SU-DHL-6 (cell line): ENCODE measurements at regions not wholly inside any gene's neighbourhood (a gene's known extent, or its start where the extent isn't known, plus 50 kb on each side); places are given as distances from the start of the nearest gene placed in this dataset.

ENCODE experiments used
- H2AFZ ChIP-seq: fragments of 200-600 bp; sonication (generic); 2 replicates; pipeline ENCODE4 v1.6.1; 2014; ENCODE audit warnings: low read depth, mild to moderate bottlenecking, moderate library complexity, mixed read lengths, antibody characterized with exemption, low read length; ENCODE audit not compliant: severe bottlenecking
- H3F3A ChIP-seq: fragments of 200-600 bp; shearing (Covaris generic); 2 replicates; pipeline ENCODE4 v1.6.0; 2016; ENCODE audit warnings: antibody characterized with exemption, mild to moderate bottlenecking; ENCODE audit not compliant: insufficient read depth
- H3K27ac ChIP-seq: fragments of 200-600 bp; sonication (generic); 2 replicates; pipeline ENCODE4 v1.5.1; 2016; ENCODE audit warnings: low read depth, mild to moderate bottlenecking, low read length, moderate library complexity, mixed read lengths
- H3K27me3 ChIP-seq: fragments of 200-600 bp; sonication (generic), shearing (Covaris generic); 2 replicates; pipeline ENCODE4 v1.6.0; 2014; ENCODE audit warnings: mild to moderate bottlenecking, low read length
- H3K36me3 ChIP-seq: fragments of 200-600 bp; sonication (generic); 2 replicates; pipeline ENCODE4 v1.6.1; 2014; ENCODE audit warnings: mild to moderate bottlenecking, low read length, mixed read lengths
- H3K4me2 ChIP-seq: fragments of 300-600, 200-600 bp; shearing (Covaris generic), sonication (generic); 2 replicates; pipeline ENCODE4 v1.6.0; 2014; ENCODE audit warnings: low read length, low read depth, mild to moderate bottlenecking; ENCODE audit not compliant: poor library complexity, severe bottlenecking
- H3K4me3 ChIP-seq: fragments of 200-600 bp; sonication (generic); 2 replicates; pipeline ENCODE4 v1.5.1; 2014; ENCODE audit warnings: antibody characterized with exemption, low read length, mild to moderate bottlenecking, mixed read lengths; ENCODE audit not compliant: insufficient read depth, poor library complexity, severe bottlenecking
- H3K79me2 ChIP-seq: fragments of 200-600 bp; sonication (generic); 2 replicates; pipeline ENCODE4 v1.6.1; 2014; ENCODE audit warnings: mild to moderate bottlenecking, low read length, moderate library complexity; ENCODE audit not compliant: insufficient read depth
- H3K9ac ChIP-seq: fragments of 200-600 bp; sonication (generic); 2 replicates; pipeline ENCODE4 v1.7.0; 2014; ENCODE audit warnings: mild to moderate bottlenecking, low read length
- H3K9me2 ChIP-seq: fragments of 200-600 bp; sonication (generic); replicated peaks from 2 replicates; pipeline ENCODE4 v1.6.1; 2014; ENCODE audit warnings: low read length; ENCODE audit not compliant: insufficient read depth
- H3K9me3 ChIP-seq: fragments of 200-600 bp; sonication (generic); 2 replicates; pipeline ENCODE4 v1.6.1; 2014; ENCODE audit warnings: low read length, mixed read lengths; ENCODE audit not compliant: insufficient read depth
- H4K20me1 ChIP-seq: fragments of 200-600 bp; sonication (generic); 2 replicates; pipeline ENCODE4 v1.6.1; 2014; ENCODE audit warnings: low read depth, mild to moderate bottlenecking, antibody characterized with exemption, low read length, moderate library complexity, mixed read lengths
- CTCF ChIP-seq: fragments of 200-600 bp; sonication (generic); IDR thresholded peaks from one replicate; pipeline ENCODE4 v1.5.1; 2017; ENCODE audit warnings: antibody characterized with exemption, mild to moderate bottlenecking, low read length, moderate library complexity; ENCODE audit not compliant: insufficient read depth, poor library complexity, severe bottlenecking
- EZH2phosphoT487 ChIP-seq: fragments of 200-600 bp; sonication (generic), shearing (Covaris generic); conservative IDR thresholded peaks from 2 replicates; pipeline ENCODE4 v1.6.1; 2018; ENCODE audit warnings: mild to moderate bottlenecking, antibody characterized with exemption, low read length, moderate library complexity, mixed read lengths

GRCh38 chr14:88934351-88934806 lies 109.9 kb downstream of the TTC8 start:
- Histone ChIP-seq H3K79me2 (no peaks in the 10 kb centered on the region), H4K20me1 (no peaks in the 10 kb centered on the region), H3K9ac (no peak overlapping the region), H3K9me3 (no peaks in the 10 kb centered on the region), H3F3A (no peaks in the 10 kb centered on the region), H3K9me2 (no peaks in the 10 kb centered on the region), H3K4me2 (no peak overlapping the region), H3K27ac (no peak overlapping the region), H3K27me3 (no peaks in the 10 kb centered on the region), H3K36me3 (no peaks in the 10 kb centered on the region), H2AFZ (no peak overlapping the region), H3K4me3 (no peak overlapping the region)
- no peak for TF ChIP-seq EZH2phosphoT487
- TF ChIP-seq CTCF: no peak

- Histone ChIP-seq H3K79me2 (no peaks in the 10 kb centered on the region), H3K4me3 (no peak overlapping the region), H3K27ac (no peak overlapping the region), H3F3A (no peaks in the 10 kb centered on the region), H3K4me2 (no peak overlapping the region), H4K20me1 (no peaks in the 10 kb centered on the region), H3K36me3 (no peaks in the 10 kb centered on the region), H3K9me3 (no peaks in the 10 kb centered on the region), H2AFZ (no peak overlapping the region), H3K27me3 (no peaks in the 10 kb centered on the region), H3K9ac (no peak overlapping the region), H3K9me2 (no peaks in the 10 kb centered on the region)
- TF ChIP-seq CTCF (no peak), EZH2phosphoT487 (no peak)
Observed at GRCh38 chr14:88935083-88935482, 110.6 kb downstream of the TTC8 start.

GRCh38 chr14:88937706-88938105 lies 113.3 kb downstream of the TTC8 start:
- H3K9me3 ChIP-seq: no peaks in the 10 kb centered on the region
- H3K79me2 ChIP-seq: no peaks in the 10 kb centered on the region
- no peaks in the 10 kb centered on the region for H3K36me3 ChIP-seq
- no peaks in the 10 kb centered on the region for H3K27me3 ChIP-seq
- TF ChIP-seq EZH2phosphoT487 (no peak), CTCF (no peak)
- H3K4me3 ChIP-seq: no peak overlapping the region
- no peaks in the 10 kb centered on the region for H3F3A ChIP-seq
- H2AFZ ChIP-seq: no peak overlapping the region
- H3K4me2 ChIP-seq: no peak overlapping the region
- no peak overlapping the region for H3K9ac ChIP-seq
- H3K9me2 ChIP-seq: no peaks in the 10 kb centered on the region
- H3K27ac ChIP-seq: no peak overlapping the region
- H4K20me1 ChIP-seq: no peaks in the 10 kb centered on the region

GRCh38 chr14:88940671-88941070 lies 116.2 kb downstream of the TTC8 start:
- TF ChIP-seq EZH2phosphoT487: no peak
- no peak for TF ChIP-seq CTCF
- Histone ChIP-seq H4K20me1 (no peaks in the 10 kb centered on the region), H3K4me3 (no peak overlapping the region), H3F3A (no peaks in the 10 kb centered on the region), H3K79me2 (no peaks in the 10 kb centered on the region), H3K9ac (no peak overlapping the region), H3K4me2 (no peak overlapping the region), H3K9me3 (no peaks in the 10 kb centered on the region), H3K36me3 (no peaks in the 10 kb centered on the region), H3K27ac (no peak overlapping the region), H2AFZ (no peak overlapping the region), H3K27me3 (no peaks in the 10 kb centered on the region), H3K9me2 (no peaks in the 10 kb centered on the region)
